WERI-Rb-1 (cell line): ENCODE measurements at regions not wholly inside any gene's neighbourhood (a gene's known extent, or its start where the extent isn't known, plus 50 kb on each side); places are given as distances from the start of the nearest gene placed in this dataset.

Source experiments
- DNase-seq: peaks from one replicate; pipeline ENCODE4 v3.0.0-alpha.2; 2020
- H3K27ac ChIP-seq: fragments of 250-450 bp; sonication (Bioruptor Pico); 2 replicates; pipeline ENCODE4 v1.5.1; 2020; ENCODE audit warnings: mild to moderate bottlenecking, moderate library complexity
- H3K27me3 ChIP-seq: fragments of 250-450 bp; sonication (Bioruptor Pico); 2 replicates; pipeline ENCODE4 v1.5.1; 2021; ENCODE audit warnings: mild to moderate bottlenecking, low read depth, moderate library complexity; ENCODE audit not compliant: insufficient read depth, severe bottlenecking
- H3K36me3 ChIP-seq: fragments of 250-450 bp; sonication (Bioruptor Pico); 2 replicates; pipeline ENCODE4 v1.5.1; 2020; ENCODE audit warnings: mild to moderate bottlenecking, moderate library complexity
- H3K4me3 ChIP-seq: 2 replicates; pipeline ENCODE4 v1.5.1; 2011; ENCODE audit warnings: low read depth, mild to moderate bottlenecking, control low read depth, low read length
- H3K9me3 ChIP-seq: fragments of 250-450 bp; sonication (Bioruptor Pico); 2 replicates; pipeline ENCODE4 v1.5.1; 2021; ENCODE audit warnings: mild to moderate bottlenecking, moderate library complexity; ENCODE audit not compliant: severe bottlenecking
- CTCF ChIP-seq: IDR thresholded peaks from 2 replicates; pipeline ENCODE4 v1.5.1; 2011; ENCODE audit warnings: low read depth, mild to moderate bottlenecking, control low read depth, inconsistent platforms, low read length

DNA sequence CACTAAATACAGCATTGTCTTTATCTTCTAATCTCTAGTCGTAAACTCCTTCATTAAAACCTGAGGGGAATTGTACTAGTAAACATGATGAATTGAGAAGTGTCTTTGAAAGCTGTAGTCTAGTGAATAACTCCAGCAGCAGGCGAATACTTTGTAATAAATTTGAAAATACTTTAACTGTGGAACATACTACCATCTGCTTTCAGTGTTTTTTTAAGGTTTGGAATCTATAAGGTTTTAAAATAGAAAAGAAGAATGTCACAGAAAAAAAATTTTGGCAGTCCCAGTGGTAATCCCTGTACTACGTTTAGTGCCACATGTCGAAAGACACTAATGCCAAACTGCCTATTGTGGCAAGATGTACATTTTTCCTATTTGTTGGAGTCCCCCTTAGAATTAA lies 379.0 kb upstream of the NUDT12 start:
- no peak for TF ChIP-seq CTCF
- no peaks in the 10 kb centered on the region for H3K36me3 ChIP-seq
- H3K27ac ChIP-seq: no peak overlapping the region
- no peaks in the 10 kb centered on the region for H3K9me3 ChIP-seq
- H3K27me3 ChIP-seq: no peaks in the 10 kb centered on the region
- no peak overlapping the region for H3K4me3 ChIP-seq
- DNase-seq: no peak

GRCh38 chr5:103938146-103938695 lies 375.6 kb upstream of the NUDT12 start:
- H3K27me3 ChIP-seq: no peaks in the 10 kb centered on the region
- no peak for TF ChIP-seq CTCF
- no peak for DNase-seq
- H3K27ac ChIP-seq: no peak overlapping the region
- H3K4me3 ChIP-seq: no peak overlapping the region
- no peaks in the 10 kb centered on the region for H3K9me3 ChIP-seq
- H3K36me3 ChIP-seq: no peaks in the 10 kb centered on the region

GRCh38 chr5:103929338-103930013 lies 366.9 kb upstream of the NUDT12 start:
- no peak for TF ChIP-seq CTCF

GRCh38 chr5:103927739-103928138 lies 365.1 kb upstream of the NUDT12 start:
- TF ChIP-seq CTCF: no peak
- H3K4me3 ChIP-seq: no peak overlapping the region

More at GRCh38 chr5:103929338-103930013, 366.9 kb upstream of the NUDT12 start:
- Histone ChIP-seq H3K36me3 (no peaks in the 10 kb centered on the region), H3K9me3 (no peaks in the 10 kb centered on the region), H3K4me3 (no peak overlapping the region), H3K27ac (no peak overlapping the region), H3K27me3 (no peaks in the 10 kb centered on the region)
- no peak for DNase-seq

DNA sequence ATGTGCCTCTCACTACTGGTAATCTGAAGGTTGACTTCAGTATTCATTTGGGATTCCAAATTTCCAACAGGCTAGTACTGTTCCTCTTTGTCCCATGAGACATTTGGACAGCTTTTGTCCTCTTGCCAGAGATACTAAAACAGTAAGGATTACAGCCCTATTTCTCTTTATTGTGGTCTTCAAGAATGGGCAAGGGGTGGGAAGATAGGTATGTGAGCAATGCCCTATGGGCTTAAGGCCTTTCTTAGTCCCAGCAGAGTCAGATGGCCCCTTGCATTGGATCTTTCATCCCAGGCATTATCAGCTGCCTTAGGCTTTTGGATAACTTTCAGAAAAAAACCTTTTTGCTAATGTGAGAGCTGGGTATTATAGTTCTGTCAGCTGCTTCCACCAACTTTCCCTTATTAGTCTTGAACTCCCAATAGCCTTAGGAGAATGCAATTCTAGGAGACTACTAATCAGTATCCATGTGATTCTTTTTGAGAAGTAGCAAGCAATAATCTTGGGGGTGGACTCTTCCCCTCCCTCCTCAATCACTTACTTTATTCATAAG lies 361.1 kb upstream of the NUDT12 start:
- no peak for DNase-seq
- no peaks in the 10 kb centered on the region for H3K36me3 ChIP-seq
- no peak overlapping the region for H3K4me3 ChIP-seq
- no peaks in the 10 kb centered on the region for H3K9me3 ChIP-seq
- H3K27ac ChIP-seq: no peak overlapping the region
- TF ChIP-seq CTCF: no peak
- no peaks in the 10 kb centered on the region for H3K27me3 ChIP-seq

More at GRCh38 chr5:103927739-103928138, 365.1 kb upstream of the NUDT12 start:
- H3K27me3 ChIP-seq: no peaks in the 10 kb centered on the region
- no peak overlapping the region for H3K27ac ChIP-seq
- no peaks in the 10 kb centered on the region for H3K36me3 ChIP-seq
- no peaks in the 10 kb centered on the region for H3K9me3 ChIP-seq
- no peak for DNase-seq
